Mammary epithelial cell (primary cell): ENCODE measurements at regions not wholly inside any gene's neighbourhood (a gene's known extent, or its start where the extent isn't known, plus 50 kb on each side); places are given as distances from the start of the nearest gene placed in this dataset.

Experiments used
- CTCF ChIP-seq, 2 donors: IDR thresholded peaks in 1 of 2; conservative IDR thresholded peaks in 1 of 2; 2 replicates each; pipeline ENCODE4 v1.5.1; 2011 to 2012; ENCODE audit warnings: inconsistent platforms in 2 of 2, low read length in 2 of 2, mild to moderate bottlenecking in 2 of 2, control low read depth in 1 of 2, low read depth in 1 of 2; ENCODE audit not compliant: insufficient read depth in 1 of 2; ENCODE audit errors: extremely low read depth in 1 of 2
- EZH2 ChIP-seq: IDR thresholded peaks from 2 replicates; pipeline ENCODE4 v1.6.1; 2012; ENCODE audit warnings: low read length, inconsistent platforms, borderline replicate concordance

DNA sequence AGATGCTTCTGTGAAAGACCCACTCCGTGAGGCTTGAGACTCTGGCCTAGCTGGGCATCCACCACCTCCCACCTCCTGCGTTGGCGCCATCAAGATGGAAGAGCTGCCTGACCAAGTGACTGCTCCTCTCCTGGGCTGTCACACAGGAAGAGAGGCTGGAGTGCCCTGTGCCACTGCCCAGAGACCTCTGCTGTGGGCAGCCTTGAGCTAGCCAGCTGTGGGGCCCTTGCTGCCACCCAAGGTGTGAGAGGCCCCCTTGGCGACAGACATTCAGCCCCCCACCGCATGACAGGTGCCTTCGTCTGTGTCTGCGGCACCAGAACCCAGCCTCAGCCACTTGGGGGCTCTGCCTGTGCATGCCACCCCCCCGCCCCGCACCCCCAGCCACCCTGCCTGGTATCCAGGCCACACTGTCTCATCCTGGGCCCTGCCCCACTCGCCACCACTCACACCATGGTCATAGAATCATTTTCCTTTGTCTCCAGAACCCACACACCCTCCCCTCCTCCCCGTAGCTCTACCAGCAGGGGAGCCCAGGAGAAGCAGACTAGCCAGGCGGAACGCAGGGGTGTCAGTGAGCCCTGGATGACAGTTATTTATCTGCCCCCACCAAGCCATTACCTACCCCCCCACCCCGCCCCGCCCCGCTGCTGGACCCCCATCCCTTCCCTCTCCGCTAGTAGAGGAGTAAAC, 120.9 kb upstream of the LHX1 start:
- TF ChIP-seq CTCF (conservative IDR thresholded peaks at IDR 0.05 in 1 of 2, IDR thresholded peaks at IDR 0.05 in 1 of 2; ENCODE audit: extremely low read depth in 1 of 2, insufficient read depth in 1 of 2, low read depth in 1 of 2, low read length in 2 of 2) (no peak), EZH2 (no peak)
